Thyroid gland (tissue), 4 donors: ENCODE measurements at regions not wholly inside any gene's neighbourhood (a gene's known extent, or its start where the extent isn't known, plus 50 kb on each side); places are given as distances from the start of the nearest gene placed in this dataset.

Experiments used
- POLR2A ChIP-seq, 2 donors: fragments of 450-650 bp; IDR thresholded peaks; one replicate each; pipeline ENCODE4 v1.6.1; 2017; ENCODE audit warnings: antibody characterized with exemption in 2 of 2, mild to moderate bottlenecking in 2 of 2, moderate library complexity in 1 of 2
- TF ChIP-seq, protein P1 (sequence below), 6 experiments: fragments of 200-600 bp in 3 of 6; fragments of 450-650 bp in 3 of 6; sonication (generic) in 3 of 6; IDR thresholded peaks; one replicate each; pipeline ENCODE4 v1.5.1; 2016 to 2019; ENCODE audit warnings: antibody characterized with exemption in 6 of 6, mild to moderate bottlenecking in 2 of 6, inconsistent platforms in 1 of 6, moderate library complexity in 1 of 6

DNA sequence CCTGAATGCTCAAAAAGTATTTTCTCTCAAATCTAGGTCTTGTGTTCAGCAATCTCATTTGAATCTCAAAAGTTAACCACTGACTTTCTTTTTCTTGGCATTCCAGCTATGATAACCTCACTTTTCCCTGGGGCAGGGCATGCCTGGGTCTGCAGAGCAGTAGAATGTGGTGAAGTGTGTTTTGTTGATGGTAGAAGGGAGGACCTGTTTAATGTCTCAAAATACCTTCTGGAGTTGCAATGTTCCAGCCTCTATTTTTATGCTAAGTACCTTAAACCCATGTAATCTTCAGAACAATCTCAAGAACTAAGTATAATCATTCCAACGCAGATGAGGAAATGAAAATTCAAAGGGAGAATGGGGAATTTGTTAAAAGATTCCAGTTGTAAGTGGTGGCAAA is 82.1 kb upstream of the FUT8 start:
- TF ChIP-seq POLR2A (IDR thresholded peaks at IDR 0.05), result no peak
- TF ChIP-seq, protein P1, sequence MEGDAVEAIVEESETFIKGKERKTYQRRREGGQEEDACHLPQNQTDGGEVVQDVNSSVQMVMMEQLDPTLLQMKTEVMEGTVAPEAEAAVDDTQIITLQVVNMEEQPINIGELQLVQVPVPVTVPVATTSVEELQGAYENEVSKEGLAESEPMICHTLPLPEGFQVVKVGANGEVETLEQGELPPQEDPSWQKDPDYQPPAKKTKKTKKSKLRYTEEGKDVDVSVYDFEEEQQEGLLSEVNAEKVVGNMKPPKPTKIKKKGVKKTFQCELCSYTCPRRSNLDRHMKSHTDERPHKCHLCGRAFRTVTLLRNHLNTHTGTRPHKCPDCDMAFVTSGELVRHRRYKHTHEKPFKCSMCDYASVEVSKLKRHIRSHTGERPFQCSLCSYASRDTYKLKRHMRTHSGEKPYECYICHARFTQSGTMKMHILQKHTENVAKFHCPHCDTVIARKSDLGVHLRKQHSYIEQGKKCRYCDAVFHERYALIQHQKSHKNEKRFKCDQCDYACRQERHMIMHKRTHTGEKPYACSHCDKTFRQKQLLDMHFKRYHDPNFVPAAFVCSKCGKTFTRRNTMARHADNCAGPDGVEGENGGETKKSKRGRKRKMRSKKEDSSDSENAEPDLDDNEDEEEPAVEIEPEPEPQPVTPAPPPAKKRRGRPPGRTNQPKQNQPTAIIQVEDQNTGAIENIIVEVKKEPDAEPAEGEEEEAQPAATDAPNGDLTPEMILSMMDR (IDR thresholded peaks at IDR 0.05), result no peak
